Spinal cord (tissue), 9 donors: ENCODE measurements at regions not wholly inside any gene's neighbourhood (a gene's known extent, or its start where the extent isn't known, plus 50 kb on each side); places are given as distances from the start of the nearest gene placed in this dataset.
A peak's percentile ranks its signal among the peaks of the same experiment; 100 is the strongest.

Experiments
- DNase-seq, 6 donors: peaks; one replicate each; pipeline versions ENCODE4 v3.0.0 to v3.0.0-alpha.2; 2013 to 2015; ENCODE audit warnings: low spot score in 6 of 6, low read depth in 4 of 6
- H3K27ac ChIP-seq: one replicate; pipeline ENCODE4 v1.5.1; 2013; ENCODE audit warnings: low read depth, low read length, control low read depth
- H3K27me3 ChIP-seq: one replicate; pipeline ENCODE4 v1.6.1; 2013; ENCODE audit warnings: low read length; ENCODE audit not compliant: control insufficient read depth, insufficient read depth
- H3K36me3 ChIP-seq: one replicate; pipeline ENCODE4 v1.6.1; 2013; ENCODE audit warnings: low read length; ENCODE audit not compliant: control insufficient read depth, insufficient read depth
- H3K4me1 ChIP-seq: one replicate; pipeline ENCODE4 v1.6.1; 2013; ENCODE audit warnings: low read length; ENCODE audit not compliant: control insufficient read depth, insufficient read depth
- H3K4me3 ChIP-seq: one replicate; pipeline ENCODE4 v1.5.1; 2013; ENCODE audit warnings: low read depth, low read length, control low read depth
- H3K9me3 ChIP-seq: one replicate; pipeline ENCODE4 v1.6.1; 2013; ENCODE audit warnings: low read length; ENCODE audit not compliant: control insufficient read depth, insufficient read depth
- WGBS: methylation state at CpG from one replicate; pipeline ENCODE4 v1.1.5; 2013; ENCODE audit warnings: missing lambda C conversion rate; ENCODE audit not compliant: insufficient coverage; 5-methylcytosine and 5-hydroxymethylcytosine counted together
- donor health status: healthy.

DNA sequence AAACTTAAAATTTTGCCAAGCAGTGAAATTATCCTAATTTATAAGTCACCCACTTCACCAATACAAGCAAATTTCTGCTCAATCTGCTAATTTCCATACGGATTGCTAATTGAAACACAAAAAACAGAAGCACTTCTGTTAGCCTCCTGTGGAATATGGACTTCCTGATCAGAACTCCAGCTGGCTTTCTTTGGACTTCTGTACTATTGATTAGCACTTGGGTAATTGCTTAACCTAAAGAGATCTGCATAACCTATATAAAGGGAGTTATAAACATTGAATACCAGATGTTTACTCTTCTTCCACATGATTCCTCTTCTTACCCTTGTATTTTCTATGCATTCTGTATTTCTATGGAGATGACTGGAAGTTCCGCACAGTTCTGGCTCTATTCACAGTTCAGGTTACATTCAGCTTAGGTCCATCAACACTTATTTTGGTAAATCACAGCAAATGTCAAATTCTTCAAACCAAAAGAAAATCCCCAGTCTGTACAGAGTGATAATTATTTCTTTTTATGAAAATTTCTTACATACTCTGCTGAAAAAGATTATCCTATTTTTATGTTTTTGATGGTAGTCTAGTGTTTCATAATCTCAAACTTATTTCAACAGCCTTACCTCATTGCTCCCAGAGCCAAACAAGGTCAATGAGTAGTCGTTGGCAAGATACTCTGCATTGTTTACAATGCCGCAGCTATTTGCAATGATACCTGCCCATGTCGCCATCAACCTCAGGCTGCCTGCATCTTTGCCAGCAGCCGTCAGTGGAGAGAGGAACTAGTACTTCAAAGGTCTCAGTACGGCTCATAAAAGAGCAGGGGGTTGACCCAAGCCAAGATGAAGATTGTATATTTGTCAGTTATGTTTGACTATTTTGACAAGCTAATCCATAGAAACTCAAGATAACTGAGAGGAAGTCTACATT lies 225.6 kb downstream of the AHR start:
- H3K4me1 ChIP-seq: no peaks in the 10 kb centered on the region
- H3K27ac ChIP-seq: no peak overlapping the region
- no peaks in the 10 kb centered on the region for H3K36me3 ChIP-seq
- WGBS: 72% methylated on average over 3 of the region's 7 CpGs
- no peaks in the 10 kb centered on the region for H3K27me3 ChIP-seq
- no peak overlapping the region for H3K4me3 ChIP-seq
- no peak for DNase-seq
- no peaks in the 10 kb centered on the region for H3K9me3 ChIP-seq

GRCh38 chr7:17524746-17525145 lies 226.3 kb downstream of the AHR start:
- Histone ChIP-seq H3K27ac (no peak overlapping the region), H3K27me3 (no peaks in the 10 kb centered on the region), H3K9me3 (no peaks in the 10 kb centered on the region), H3K4me3 (no peak overlapping the region), H3K36me3 (no peaks in the 10 kb centered on the region), H3K4me1 (no peaks in the 10 kb centered on the region)
- DNase-seq: no peak
- WGBS: 95% methylated on average over 2 of the region's 3 CpGs

- no peaks in the 10 kb centered on the region for H3K4me1 ChIP-seq
- no peaks in the 10 kb centered on the region for H3K9me3 ChIP-seq
- H3K4me3 ChIP-seq: no peak overlapping the region
- H3K36me3 ChIP-seq: no peaks in the 10 kb centered on the region
- DNase-seq: no peak
- H3K27ac ChIP-seq: no peak overlapping the region
- no peaks in the 10 kb centered on the region for H3K27me3 ChIP-seq
Observed at GRCh38 chr7:17526621-17527020, 228.2 kb downstream of the AHR start.

GRCh38 chr7:17528636-17529035 lies 230.2 kb downstream of the AHR start:
- H3K27me3 ChIP-seq: no peaks in the 10 kb centered on the region
- H3K4me3 ChIP-seq: no peak overlapping the region
- H3K9me3 ChIP-seq: no peaks in the 10 kb centered on the region
- no peak overlapping the region for H3K27ac ChIP-seq
- no peaks in the 10 kb centered on the region for H3K4me1 ChIP-seq
- H3K36me3 ChIP-seq: no peaks in the 10 kb centered on the region
- no peak for DNase-seq

GRCh38 chr7:17530244-17530643 lies 231.8 kb downstream of the AHR start:
- WGBS: 17% methylated on average over 1 of the region's 2 CpGs
- Histone ChIP-seq H3K36me3 (no peaks in the 10 kb centered on the region), H3K27ac (peak overlapping the region; percentile 1), H3K4me3 (no peak overlapping the region), H3K27me3 (no peaks in the 10 kb centered on the region), H3K4me1 (no peaks in the 10 kb centered on the region), H3K9me3 (no peaks in the 10 kb centered on the region)
- peak in 1 of 6 donors; percentile 47 for DNase-seq

- WGBS: 100% methylated on average over 2 of the region's 5 CpGs
- H3K9me3 ChIP-seq: no peaks in the 10 kb centered on the region
- DNase-seq: no peak
Observed at GRCh38 chr7:17530741-17531421, 232.4 kb downstream of the AHR start.

DNA sequence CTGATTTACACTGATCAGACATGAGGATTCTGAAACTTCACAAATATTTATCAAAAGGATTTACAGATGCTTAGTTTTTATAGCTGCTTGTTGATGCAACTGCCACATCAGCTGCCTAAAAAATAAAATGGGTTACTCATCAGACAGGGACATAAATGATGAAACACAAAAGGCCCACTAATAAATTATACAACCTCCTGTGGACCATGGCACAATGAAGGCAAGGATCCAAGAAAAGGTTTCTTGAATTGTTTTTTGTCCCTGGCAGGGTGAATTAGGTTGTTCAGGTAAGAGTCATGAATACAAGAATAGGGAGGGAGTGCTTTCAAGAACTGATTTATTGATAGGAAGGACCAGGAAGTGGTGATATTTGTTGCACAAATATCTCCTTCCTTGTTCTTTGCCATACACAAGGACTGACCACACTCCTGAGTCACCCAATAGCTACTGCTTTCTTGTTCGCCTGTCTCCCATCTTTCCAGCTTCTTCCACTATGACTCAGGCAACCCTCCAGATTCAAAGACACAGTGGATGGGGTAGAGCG lies 234.5 kb downstream of the AHR start:
- H3K4me1 ChIP-seq: no peaks in the 10 kb centered on the region
- no peaks in the 10 kb centered on the region for H3K9me3 ChIP-seq
- DNase-seq: no peak
- H3K27ac ChIP-seq: no peak overlapping the region
- no peaks in the 10 kb centered on the region for H3K36me3 ChIP-seq
- H3K27me3 ChIP-seq: no peaks in the 10 kb centered on the region
- WGBS: 100% methylated on average over 1 of the region's 2 CpGs
- no peak overlapping the region for H3K4me3 ChIP-seq

More at GRCh38 chr7:17530741-17531421, 232.4 kb downstream of the AHR start:
- Histone ChIP-seq H3K27ac (no peak overlapping the region), H3K4me1 (no peaks in the 10 kb centered on the region), H3K36me3 (no peaks in the 10 kb centered on the region), H3K4me3 (no peak overlapping the region), H3K27me3 (no peaks in the 10 kb centered on the region)

DNA sequence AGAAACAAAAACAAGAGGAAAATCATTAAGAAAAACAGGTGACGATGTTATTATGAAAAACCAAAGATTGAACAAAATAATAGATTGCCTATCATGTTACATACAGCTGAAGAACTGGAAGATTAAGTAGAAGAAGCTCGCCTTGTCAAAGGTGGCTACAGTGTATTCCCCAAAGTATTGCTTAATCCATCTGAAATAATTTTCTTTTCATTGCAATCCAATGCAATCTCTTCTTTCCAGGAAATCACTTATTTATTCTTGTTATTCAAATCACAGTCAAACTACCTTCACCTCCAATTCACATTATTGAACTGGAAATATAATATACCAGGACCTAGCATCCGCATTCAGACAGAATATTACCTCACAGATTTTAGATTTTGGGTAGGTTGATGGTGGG lies 235.9 kb downstream of the AHR start:
- WGBS: no CpG with 5 or more reads among the region's 3 CpGs
- DNase-seq: no peak
- no peaks in the 10 kb centered on the region for H3K4me1 ChIP-seq

DNA sequence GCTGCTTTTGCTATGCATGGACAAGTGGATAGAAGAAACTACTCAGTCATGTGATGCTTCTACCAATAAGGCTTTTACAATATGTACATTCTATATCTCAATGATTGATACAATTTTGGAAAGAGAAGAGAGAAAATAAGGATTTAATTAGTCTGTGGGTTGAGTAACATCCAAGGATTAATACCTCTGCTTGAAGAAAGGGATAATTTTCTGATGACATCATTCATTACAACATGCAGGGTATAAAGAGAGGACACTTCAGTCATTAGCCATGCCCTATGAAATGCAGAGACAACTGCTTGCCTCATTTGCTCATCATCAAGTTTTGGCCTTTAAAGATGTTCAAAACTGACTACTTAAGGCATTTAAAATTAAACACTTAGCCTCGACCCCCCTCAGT lies 237.3 kb downstream of the AHR start:
- Histone ChIP-seq H3K4me3 (no peak overlapping the region), H3K36me3 (no peaks in the 10 kb centered on the region), H3K27me3 (no peaks in the 10 kb centered on the region), H3K9me3 (no peaks in the 10 kb centered on the region), H3K27ac (no peak overlapping the region), H3K4me1 (no peaks in the 10 kb centered on the region)
- DNase-seq: no peak
- WGBS: no CpG with 5 or more reads among the region's 1 CpG

More for the DNA sequence above, 235.9 kb downstream of the AHR start:
- Histone ChIP-seq H3K9me3 (no peaks in the 10 kb centered on the region), H3K27me3 (no peaks in the 10 kb centered on the region), H3K36me3 (no peaks in the 10 kb centered on the region), H3K27ac (no peak overlapping the region), H3K4me3 (no peak overlapping the region)
